ENCODE measurements at regions not wholly inside any gene's neighbourhood (a gene's known extent, or its start where the extent isn't known, plus 50 kb on each side); places are given as distances from the start of the nearest gene placed in this dataset.

GRCh38 chr7:115582956-115583355 lies 447.6 kb downstream of the TFEC start:
- intact Hi-C loops (cut with micrococcal nuclease; ENCODE audit: unreplicated experiment) (no loop called here), in situ Hi-C loops (cut with MboI) (no loop called here)
- no peaks in the 10 kb centered on the region for H3K27me3 ChIP-seq (replicated peaks in 1 of 2; ENCODE audit: control insufficient read depth in 2 of 2, insufficient read depth in 2 of 2, low read length in 1 of 2)
- no TSS peak for BruUV-seq (replicated peaks)
- no peaks in the 10 kb centered on the region for H4K20me1 ChIP-seq (ENCODE audit: control insufficient read depth, insufficient read depth)
- no peak for TF ChIP-seq NBN (IDR thresholded peaks at IDR 0.05)
- TF ChIP-seq BACH1 (IDR thresholded peaks at IDR 0.05; ENCODE audit: borderline replicate concordance), result no peak
- no peak for TF ChIP-seq RELA (IDR thresholded peaks at IDR 0.05; ENCODE audit: borderline replicate concordance, partially characterized antibody)
- TF ChIP-seq RFX5 (IDR thresholded peaks at IDR 0.05; ENCODE audit: low read depth, low read length), result no peak
- no peak for TF ChIP-seq NR2F1 (conservative IDR thresholded peaks at IDR 0.05)
- no peak for TF ChIP-seq RAD51 (IDR thresholded peaks at IDR 0.05)
- TF ChIP-seq CREM (IDR thresholded peaks at IDR 0.05; ENCODE audit: low read depth), result no peak
- no peak for TF ChIP-seq IKZF1 (conservative IDR thresholded peaks at IDR 0.05)
- no peak for TF ChIP-seq E2F4 (IDR thresholded peaks at IDR 0.05; ENCODE audit: low read depth, low read length)
- no peak for TF ChIP-seq POLR2AphosphoS5 (IDR thresholded peaks at IDR 0.05; ENCODE audit: low read length)
- TF ChIP-seq SIX5 (IDR thresholded peaks at IDR 0.05; ENCODE audit: low read depth, low read length, severe bottlenecking), result no peak
- TF ChIP-seq RELB (IDR thresholded peaks at IDR 0.05; ENCODE audit: low read depth), result no peak
- no peak for TF ChIP-seq IRF3 (IDR thresholded peaks at IDR 0.05)
- TF ChIP-seq ZNF384 (IDR thresholded peaks at IDR 0.05; ENCODE audit: borderline replicate concordance, low read depth, low read length), result no peak
- TF ChIP-seq MYB (IDR thresholded peaks at IDR 0.05; ENCODE audit: borderline replicate concordance, low read depth, low read length), result no peak
- no peak for TF ChIP-seq SREBF1 (IDR thresholded peaks at IDR 0.05; ENCODE audit: low read length)
- no peak for TF ChIP-seq SREBF2 (IDR thresholded peaks at IDR 0.05; ENCODE audit: low read length)
- no peak for TF ChIP-seq ZBTB11 (CRISPR knock-in tag; IDR thresholded peaks at IDR 0.05)
- TF ChIP-seq HCFC1 (IDR thresholded peaks at IDR 0.05; ENCODE audit: low read length), result no peak
- FAIRE-seq (no peak), ATAC-seq (no peak), DNase-seq (ENCODE audit: low read depth, low spot score) (no peak)
- RAD21 ChIA-PET (ENCODE audit: unreplicated experiment), result no interaction called here
- H3K4me1 ChIP-seq (ENCODE audit: control insufficient read depth, insufficient read depth, low read length), result no peaks in the 10 kb centered on the region
- CTCF ChIA-PET, result no interaction called here
- no peak overlapping the region for H2AFZ ChIP-seq (ENCODE audit: control insufficient read depth, low read depth, low read length)
- no peak overlapping the region for H3K9ac ChIP-seq (ENCODE audit: control insufficient read depth, insufficient read depth, low read length)
- WGBS (ENCODE audit: insufficient coverage, insufficient replicate concordance, low lambda C conversion rate, missing lambda C conversion rate), result 0% methylated on average over 1 of the region's 1 CpG
- POLR2A ChIA-PET, result no interaction called here
- no peak overlapping the region for H3K4me2 ChIP-seq (ENCODE audit: control insufficient read depth, insufficient read depth)
- no peaks in the 10 kb centered on the region for H3K79me2 ChIP-seq (ENCODE audit: control insufficient read depth, insufficient read depth, low read length)
- H3K36me3 ChIP-seq (ENCODE audit: control insufficient read depth in 2 of 2, insufficient read depth in 2 of 2, low read length in 1 of 2), result no peaks in the 10 kb centered on the region
- no peaks in the 10 kb centered on the region for H3K9me3 ChIP-seq (replicated peaks; ENCODE audit: control insufficient read depth, insufficient read depth, low read length)
- SMC1A ChIA-PET (ENCODE audit: uncharacterized antibody, unreplicated experiment), result no interaction called here
- H3K4me3 ChIP-seq, result no peak overlapping the region
- H3K27ac ChIP-seq (ENCODE audit: control insufficient read depth, insufficient read depth), result no peak overlapping the region
